Esophagus squamous epithelium (tissue), 5 donors: ENCODE measurements at regions not wholly inside any gene's neighbourhood (a gene's known extent, or its start where the extent isn't known, plus 50 kb on each side); places are given as distances from the start of the nearest gene placed in this dataset.

Experiments used
- DNase-seq: peaks from one replicate; lab custom pipeline; 2025; lab: John Stamatoyannopoulos, UW
- H3K27ac ChIP-seq, 4 donors: fragments of 200-600 bp; sonication (generic); one replicate each; pipeline ENCODE4 v1.5.1; 2016 to 2019; ENCODE audit warnings: mild to moderate bottlenecking in 1 of 4
- H3K27me3 ChIP-seq, 4 donors: fragments of 200-600 bp; sonication (generic); 1 replicate in 3 of 4; 2 replicates in 1 of 4; pipeline versions ENCODE4 v1.5.1 to v1.6.0; 2017 to 2021; ENCODE audit warnings: antibody characterized with exemption in 1 of 4
- H3K36me3 ChIP-seq, 3 donors: fragments of 200-600 bp; sonication (generic); one replicate each; pipeline ENCODE4 v1.5.1; 2016 to 2019
- H3K4me1 ChIP-seq, 3 donors: fragments of 200-600 bp; sonication (generic); one replicate each; pipeline ENCODE4 v1.5.1; 2017 to 2019
- H3K4me3 ChIP-seq, 4 donors: fragments of 200-600 bp; sonication (generic); 1 replicate in 3 of 4; 2 replicates in 1 of 4; pipeline ENCODE4 v1.5.1; 2016 to 2019; ENCODE audit warnings: mild to moderate bottlenecking in 2 of 4, moderate library complexity in 1 of 4
- H3K9me3 ChIP-seq, 3 donors: fragments of 200-600 bp; sonication (generic); one replicate each; pipeline ENCODE4 v1.5.1; 2016 to 2019
- CTCF ChIP-seq, 6 experiments: fragments of 450-650 bp in 4 of 6; fragments of 200-600 bp in 2 of 6; sonication (generic) in 2 of 6; IDR thresholded peaks; one replicate each; pipeline ENCODE4 v1.5.1; 2016 to 2019; ENCODE audit warnings: antibody characterized with exemption in 6 of 6, mild to moderate bottlenecking in 4 of 6, moderate library complexity in 4 of 6
- POLR2A ChIP-seq, 4 donors: fragments of 450-650 bp; IDR thresholded peaks; one replicate each; pipeline ENCODE4 v1.6.1; 2017; ENCODE audit warnings: antibody characterized with exemption in 4 of 4, mild to moderate bottlenecking in 4 of 4, moderate library complexity in 3 of 4
- WGBS, 2 donors: methylation state at CpG; one replicate each; pipeline ENCODE4 v1.1.5; 2018; 5-methylcytosine and 5-hydroxymethylcytosine counted together
- intact Hi-C: fragments of 100-400 bp; cut with DNase I; formaldehyde crosslinking; loops from one replicate; pipeline ENCODE4 v1.15.0; 2022
- donor health status: DM: yes; HTN: yes; CAD: no.

GRCh38 chr2:601387-601698 lies 75.9 kb downstream of the TMEM18 start:
- H3K4me3 ChIP-seq: no peak overlapping the region
- intact Hi-C loops: no loop called here
- 90 to 94% methylated on average over 5 to 6 of the region's 10 CpGs for WGBS, 2 donors
- peaks cover 0 to 10% (median 0%) of the 10 kb centered on the region in 3 donors for H3K4me1 ChIP-seq
- no peak for DNase-seq
- no peaks in the 10 kb centered on the region for H3K36me3 ChIP-seq
- peaks cover 0 to 54% (median 0%) of the 10 kb centered on the region in 4 donors for H3K27me3 ChIP-seq
- no peak overlapping the region for H3K27ac ChIP-seq
- TF ChIP-seq CTCF (IDR thresholded peaks at IDR 0.05) (no peak), POLR2A (IDR thresholded peaks at IDR 0.05) (no peak)
- no peaks in the 10 kb centered on the region for H3K9me3 ChIP-seq

DNA sequence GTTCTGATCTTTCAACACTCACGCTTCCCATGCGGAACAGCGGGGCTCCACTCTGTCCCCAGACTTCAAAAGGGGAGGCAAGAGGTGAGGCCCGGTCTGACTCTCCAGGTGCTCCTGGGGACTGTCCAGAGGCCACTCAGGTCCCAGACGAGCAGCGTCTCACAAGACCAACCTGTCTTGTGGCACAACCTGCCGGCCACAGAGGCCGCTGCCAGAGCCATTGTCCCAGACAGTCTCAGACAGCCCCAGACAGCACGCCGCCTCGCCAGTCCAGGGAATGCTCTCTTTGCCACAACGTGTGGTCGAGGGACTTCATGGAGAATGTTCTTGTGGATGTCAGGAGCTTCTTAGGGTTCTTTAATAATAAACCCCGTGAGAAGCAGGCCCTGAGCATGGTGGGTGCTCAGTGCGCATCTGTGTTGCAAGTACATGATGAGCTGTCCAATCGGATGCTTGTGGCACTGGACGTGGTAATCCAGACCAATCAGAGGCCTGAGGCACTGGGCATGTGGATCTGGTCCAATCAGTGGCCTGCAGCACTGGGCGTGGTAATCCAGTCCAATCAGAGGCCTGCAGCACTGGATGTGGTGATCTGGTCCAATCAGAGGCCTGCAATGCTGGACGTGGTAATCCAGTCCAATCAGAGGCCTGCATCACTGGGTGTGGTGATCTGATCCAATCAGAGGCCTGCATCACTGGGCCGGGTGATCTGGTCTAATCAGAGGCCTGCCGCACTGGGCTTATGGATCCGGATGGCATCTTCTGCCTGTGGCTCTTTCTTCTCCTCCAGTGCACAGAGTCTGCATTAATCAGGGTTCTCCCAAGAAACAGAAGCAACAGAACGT lies 76.4 kb downstream of the TMEM18 start:
- TF ChIP-seq POLR2A (IDR thresholded peaks at IDR 0.05): no peak
- no peak for TF ChIP-seq CTCF (IDR thresholded peaks at IDR 0.05)
- WGBS, 2 donors: 80 to 90% methylated on average over 1 to 8 of the region's 23 CpGs
- H3K27ac ChIP-seq: no peak overlapping the region
- no peak overlapping the region for H3K4me3 ChIP-seq
- peaks cover 0 to 60% (median 0%) of the 10 kb centered on the region in 4 donors for H3K27me3 ChIP-seq
- intact Hi-C loops: no loop called here
- DNase-seq: no peak
- H3K9me3 ChIP-seq: no peaks in the 10 kb centered on the region
- peaks cover 0 to 10% (median 0%) of the 10 kb centered on the region in 3 donors for H3K4me1 ChIP-seq
- H3K36me3 ChIP-seq: no peaks in the 10 kb centered on the region

DNA sequence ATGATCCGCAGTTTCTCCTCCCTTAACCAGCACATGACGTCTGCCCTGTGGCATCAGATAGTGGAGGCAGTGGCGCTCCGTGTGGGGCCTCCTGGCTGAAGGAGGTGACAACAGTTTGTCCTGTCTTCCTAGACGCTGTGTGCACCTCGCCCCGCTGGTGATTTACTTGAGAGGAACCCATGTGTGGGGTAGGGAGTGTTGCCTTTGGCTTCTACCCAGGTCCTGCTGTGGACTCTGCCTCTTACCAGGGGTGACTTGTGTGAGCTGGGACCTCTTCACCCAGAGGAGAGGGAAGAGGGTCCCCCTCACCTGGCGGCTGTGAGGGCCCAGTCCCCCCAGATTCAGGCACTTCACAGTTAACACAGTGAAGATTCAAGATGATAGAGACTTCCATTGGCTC lies 77.6 kb downstream of the TMEM18 start:
- Histone ChIP-seq H3K4me3 (no peak overlapping the region), H3K9me3 (no peaks in the 10 kb centered on the region), H3K27ac (no peak overlapping the region), H3K4me1 (peaks cover 0 to 10% (median 0%) of the 10 kb centered on the region in 3 donors), H3K36me3 (no peaks in the 10 kb centered on the region), H3K27me3 (peaks cover 0 to 71% (median 0%) of the 10 kb centered on the region in 4 donors)
- WGBS, 2 donors: 73 to 75% methylated on average over 4 to 6 of the region's 8 CpGs
- intact Hi-C loops: no loop called here
- TF ChIP-seq POLR2A (IDR thresholded peaks at IDR 0.05): no peak
- no peak for TF ChIP-seq CTCF (IDR thresholded peaks at IDR 0.05)
- no peak for DNase-seq

DNA sequence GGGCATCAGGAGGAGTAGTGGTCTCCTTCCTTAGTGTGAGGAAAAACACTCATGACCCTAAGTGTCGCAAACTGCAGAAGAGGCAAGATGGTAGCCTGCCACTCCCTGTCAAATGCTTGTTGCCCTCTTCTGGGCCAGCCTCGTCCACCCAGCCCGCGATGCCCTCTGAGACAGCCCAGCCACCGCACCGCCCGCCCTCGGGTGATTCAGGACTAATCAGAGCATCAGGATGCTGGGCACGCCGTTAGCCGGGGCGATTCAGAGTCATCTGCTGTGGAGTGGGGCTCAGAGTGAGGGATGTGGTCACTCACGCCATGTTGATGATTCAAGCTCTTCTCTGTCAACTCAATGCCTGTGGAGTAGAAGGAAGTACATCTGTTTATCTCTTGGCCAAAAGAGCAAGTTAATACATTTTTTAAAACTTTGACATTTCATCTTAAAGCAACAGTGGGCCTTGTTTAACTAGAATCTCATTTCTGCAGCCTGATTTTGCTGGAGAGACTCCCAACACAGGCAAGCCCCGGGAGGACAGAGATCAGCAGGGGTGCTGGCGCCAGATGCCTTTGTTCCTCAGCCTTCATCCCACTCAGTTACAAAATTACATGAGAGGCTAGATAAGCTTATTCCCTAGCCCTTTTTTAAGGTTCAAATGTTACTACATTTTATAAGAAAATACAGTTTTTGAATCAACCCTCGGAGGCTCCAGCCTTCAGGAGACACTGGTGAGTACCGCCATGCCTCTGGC lies 79.0 kb downstream of the TMEM18 start:
- Histone ChIP-seq H3K4me3 (no peak overlapping the region), H3K36me3 (no peaks in the 10 kb centered on the region), H3K27me3 (peaks cover 0 to 85% (median 0%) of the 10 kb centered on the region in 4 donors), H3K9me3 (no peaks in the 10 kb centered on the region), H3K4me1 (peaks cover 0 to 10% (median 0%) of the 10 kb centered on the region in 3 donors), H3K27ac (no peak overlapping the region)
- DNase-seq: no peak
- no peak for TF ChIP-seq POLR2A (IDR thresholded peaks at IDR 0.05)
- no peak for TF ChIP-seq CTCF (IDR thresholded peaks at IDR 0.05)
- intact Hi-C loops: no loop called here
- 84 to 90% methylated on average over 6 to 7 of the region's 17 CpGs for WGBS, 2 donors
